HUES6 (cell line): ENCODE measurements at regions not wholly inside any gene's neighbourhood (a gene's known extent, or its start where the extent isn't known, plus 50 kb on each side); places are given as distances from the start of the nearest gene placed in this dataset.

Experiments used
- H3K27ac ChIP-seq: 2 replicates; pipeline ENCODE4 v1.7.0; 2013; ENCODE audit warnings: low read depth, mild to moderate bottlenecking, low read length, inconsistent platforms
- H3K27me3 ChIP-seq: 2 replicates; pipeline ENCODE4 v1.6.1; 2013; ENCODE audit warnings: low read length; ENCODE audit not compliant: control insufficient read depth, insufficient read depth
- H3K36me3 ChIP-seq: 2 replicates; pipeline ENCODE4 v1.6.1; 2013; ENCODE audit warnings: low read length; ENCODE audit not compliant: control insufficient read depth, insufficient read depth
- H3K4me1 ChIP-seq: 2 replicates; pipeline ENCODE4 v1.6.1; 2013; ENCODE audit warnings: low read length; ENCODE audit not compliant: control insufficient read depth, insufficient read depth
- H3K4me3 ChIP-seq: 2 replicates; pipeline ENCODE4 v1.5.1; 2013; ENCODE audit warnings: low read depth, low read length
- H3K9ac ChIP-seq: one replicate; pipeline ENCODE4 v1.6.1; 2013; ENCODE audit warnings: mild to moderate bottlenecking, low read length
- H3K9me3 ChIP-seq: 2 replicates; pipeline ENCODE4 v1.6.1; 2013; ENCODE audit warnings: low read depth, low read length; ENCODE audit not compliant: control insufficient read depth, insufficient read depth

- no peak overlapping the region for H3K4me3 ChIP-seq
- no peaks in the 10 kb centered on the region for H3K36me3 ChIP-seq
These were observed 945.5 kb upstream of the SLC10A2 start for GRCh38 chr13:104011505-104012241.

DNA sequence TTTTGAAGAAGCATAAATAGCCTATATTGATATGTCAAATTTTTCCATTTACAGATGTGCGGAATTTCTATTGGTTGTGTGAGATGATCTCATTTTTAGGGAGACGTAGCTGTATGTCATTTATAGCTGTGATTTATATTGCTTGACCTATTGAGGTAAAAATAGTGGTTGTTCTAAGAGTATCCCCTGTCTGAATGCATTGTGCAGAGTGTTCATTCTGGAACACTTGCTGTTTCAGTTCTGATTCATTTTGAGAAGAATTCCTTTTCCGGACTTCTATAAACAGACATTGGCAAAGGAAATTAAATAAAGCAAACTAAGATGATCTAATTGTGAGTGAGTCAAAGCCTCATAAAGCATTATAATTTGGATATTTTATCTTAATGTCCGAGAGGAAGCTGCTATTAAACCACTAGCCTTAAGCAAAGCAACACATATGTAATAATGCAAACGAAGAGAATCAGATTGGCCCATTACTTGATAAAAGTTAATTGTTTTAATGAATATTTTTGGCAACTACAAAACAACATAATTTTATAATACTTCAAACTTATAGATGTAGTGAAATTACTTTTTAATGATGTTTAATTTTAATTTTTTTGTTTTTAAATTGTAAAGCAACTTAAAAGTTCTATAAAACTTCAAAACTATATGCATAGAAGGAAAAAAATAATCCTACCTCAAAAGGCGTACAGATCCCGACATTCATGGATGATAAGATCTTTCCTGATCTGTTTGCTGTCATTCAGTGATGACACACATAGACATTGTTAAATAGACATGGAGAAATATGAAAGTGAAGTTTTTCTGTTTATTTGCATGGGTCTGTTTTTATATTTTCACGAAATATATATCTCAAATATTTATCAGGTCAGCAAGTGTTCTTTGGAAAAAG is 942.6 kb upstream of the SLC10A2 start:
- H3K27ac ChIP-seq = no peak overlapping the region
- H3K4me1 ChIP-seq = peaks cover 3% of the 10 kb centered on the region; the same call in 1 of the 2 replicates
- no peaks in the 10 kb centered on the region for H3K27me3 ChIP-seq
- H3K36me3 ChIP-seq = no peaks in the 10 kb centered on the region
- no peaks in the 10 kb centered on the region for H3K9me3 ChIP-seq
- no peak overlapping the region for H3K9ac ChIP-seq
- no peak overlapping the region for H3K4me3 ChIP-seq

More at GRCh38 chr13:104011505-104012241, 945.5 kb upstream of the SLC10A2 start:
- Histone ChIP-seq H3K9me3 (no peaks in the 10 kb centered on the region), H3K27me3 (no peaks in the 10 kb centered on the region), H3K4me1 (peaks cover 3% of the 10 kb centered on the region; the same call in 1 of the 2 replicates), H3K27ac (no peak overlapping the region), H3K9ac (no peak overlapping the region)

DNA sequence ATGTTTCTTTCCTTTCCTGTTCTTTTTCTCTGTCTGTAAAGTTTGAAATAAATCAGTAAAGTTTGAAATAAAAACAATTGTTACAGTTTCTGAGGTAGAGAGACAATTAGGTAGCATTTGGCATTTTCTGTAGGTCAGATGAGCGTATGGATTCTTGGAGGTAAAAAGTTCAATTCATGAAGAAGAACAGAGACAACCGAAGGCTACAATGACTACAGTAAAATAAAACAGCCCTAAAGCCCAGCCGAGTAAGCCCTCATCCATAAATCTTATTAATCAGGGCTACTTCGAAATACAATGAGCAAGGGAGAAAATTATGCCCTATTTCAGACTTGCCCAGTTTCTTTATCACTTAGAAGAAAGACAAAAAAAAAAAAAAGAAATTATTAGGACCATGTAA is 941.9 kb upstream of the SLC10A2 start:
- Histone ChIP-seq H3K9me3 (no peaks in the 10 kb centered on the region), H3K9ac (no peak overlapping the region), H3K4me1 (peaks cover 3% of the 10 kb centered on the region; the same call in 1 of the 2 replicates), H3K27ac (no peak overlapping the region), H3K36me3 (no peaks in the 10 kb centered on the region), H3K4me3 (no peak overlapping the region), H3K27me3 (no peaks in the 10 kb centered on the region)

- H3K27me3 ChIP-seq = no peaks in the 10 kb centered on the region
- no peak overlapping the region for H3K4me3 ChIP-seq
- H3K36me3 ChIP-seq = no peaks in the 10 kb centered on the region
- peaks cover 2% of the 10 kb centered on the region; the same call in 1 of the 2 replicates for H3K4me1 ChIP-seq
- no peak overlapping the region for H3K9ac ChIP-seq
- H3K9me3 ChIP-seq = no peaks in the 10 kb centered on the region
- no peak overlapping the region for H3K27ac ChIP-seq
These were observed 940.4 kb upstream of the SLC10A2 start for GRCh38 chr13:104006625-104007075.

GRCh38 chr13:104004572-104004971 is 938.4 kb upstream of the SLC10A2 start:
- Histone ChIP-seq H3K9me3 (no peaks in the 10 kb centered on the region), H3K4me3 (no peak overlapping the region), H3K4me1 (no peaks in the 10 kb centered on the region), H3K36me3 (no peaks in the 10 kb centered on the region), H3K27me3 (no peaks in the 10 kb centered on the region), H3K27ac (no peak overlapping the region), H3K9ac (no peak overlapping the region)

- H3K36me3 ChIP-seq = no peaks in the 10 kb centered on the region
- H3K4me1 ChIP-seq = no peaks in the 10 kb centered on the region
- no peak overlapping the region for H3K4me3 ChIP-seq
- no peak overlapping the region for H3K9ac ChIP-seq
- no peak overlapping the region for H3K27ac ChIP-seq
- H3K9me3 ChIP-seq = no peaks in the 10 kb centered on the region
- H3K27me3 ChIP-seq = no peaks in the 10 kb centered on the region
These were observed 936.0 kb upstream of the SLC10A2 start for GRCh38 chr13:104002216-104002615.

DNA sequence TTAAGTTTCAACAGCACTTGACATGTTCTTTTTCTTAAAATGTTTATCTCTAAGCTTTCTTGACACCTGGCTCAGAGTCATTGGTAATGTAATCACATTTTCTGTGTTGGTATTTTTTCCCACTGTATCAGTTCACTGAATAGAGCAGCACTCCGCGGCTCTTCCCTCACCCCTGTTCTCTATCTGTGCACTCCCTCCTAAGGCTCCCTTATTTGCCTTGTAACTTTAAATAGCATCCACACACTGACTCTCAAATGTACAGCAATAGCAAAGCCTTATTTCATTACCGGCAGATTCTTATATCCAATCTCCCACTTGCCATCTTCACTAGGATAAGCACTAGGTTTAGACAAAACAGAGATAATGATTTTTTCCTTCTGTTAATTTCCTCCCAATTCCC is 935.5 kb upstream of the SLC10A2 start:
- H3K4me1 ChIP-seq = no peaks in the 10 kb centered on the region
- H3K27me3 ChIP-seq = no peaks in the 10 kb centered on the region
- no peak overlapping the region for H3K27ac ChIP-seq
- H3K4me3 ChIP-seq = no peak overlapping the region
- no peak overlapping the region for H3K9ac ChIP-seq
- no peaks in the 10 kb centered on the region for H3K36me3 ChIP-seq
- no peaks in the 10 kb centered on the region for H3K9me3 ChIP-seq

- Histone ChIP-seq H3K4me1 (no peaks in the 10 kb centered on the region), H3K36me3 (no peaks in the 10 kb centered on the region), H3K9ac (no peak overlapping the region), H3K9me3 (no peaks in the 10 kb centered on the region), H3K27me3 (no peaks in the 10 kb centered on the region), H3K27ac (no peak overlapping the region), H3K4me3 (no peak overlapping the region)
These were observed 930.5 kb upstream of the SLC10A2 start for GRCh38 chr13:103996733-103997132.

- Histone ChIP-seq H3K27ac (no peak overlapping the region), H3K27me3 (no peaks in the 10 kb centered on the region), H3K4me3 (no peak overlapping the region), H3K9ac (no peak overlapping the region), H3K9me3 (no peaks in the 10 kb centered on the region), H3K36me3 (no peaks in the 10 kb centered on the region), H3K4me1 (no peaks in the 10 kb centered on the region)
These were observed 917.7 kb upstream of the SLC10A2 start for GRCh38 chr13:103983948-103984347.

GRCh38 chr13:103976371-103976770 is 910.2 kb upstream of the SLC10A2 start:
- H3K27ac ChIP-seq = no peak overlapping the region
- no peaks in the 10 kb centered on the region for H3K4me1 ChIP-seq
- no peak overlapping the region for H3K4me3 ChIP-seq
- H3K27me3 ChIP-seq = no peaks in the 10 kb centered on the region
- H3K9me3 ChIP-seq = no peaks in the 10 kb centered on the region
- no peak overlapping the region for H3K9ac ChIP-seq
- H3K36me3 ChIP-seq = no peaks in the 10 kb centered on the region

- no peak overlapping the region for H3K9ac ChIP-seq
- H3K9me3 ChIP-seq = no peaks in the 10 kb centered on the region
- H3K4me1 ChIP-seq = no peaks in the 10 kb centered on the region
- H3K27ac ChIP-seq = no peak overlapping the region
- H3K36me3 ChIP-seq = no peaks in the 10 kb centered on the region
- no peaks in the 10 kb centered on the region for H3K27me3 ChIP-seq
- no peak overlapping the region for H3K4me3 ChIP-seq
These were observed 907.5 kb upstream of the SLC10A2 start for GRCh38 chr13:103973740-103974139.
